GOT3 (cell line): ENCODE measurements at regions not wholly inside any gene's neighbourhood (a gene's known extent, or its start where the extent isn't known, plus 50 kb on each side); places are given as distances from the start of the nearest gene placed in this dataset.
"Not testable (repeated sequence)": the region's sequence is repeated elsewhere in the genome, so short reads cannot be mapped to it uniquely, and the experiment has no call there.

Experiments used
- DNase-seq: peaks from one replicate; lab custom pipeline; 2025; ENCODE audit warnings: mixed read lengths; lab: John Stamatoyannopoulos, UW

DNA sequence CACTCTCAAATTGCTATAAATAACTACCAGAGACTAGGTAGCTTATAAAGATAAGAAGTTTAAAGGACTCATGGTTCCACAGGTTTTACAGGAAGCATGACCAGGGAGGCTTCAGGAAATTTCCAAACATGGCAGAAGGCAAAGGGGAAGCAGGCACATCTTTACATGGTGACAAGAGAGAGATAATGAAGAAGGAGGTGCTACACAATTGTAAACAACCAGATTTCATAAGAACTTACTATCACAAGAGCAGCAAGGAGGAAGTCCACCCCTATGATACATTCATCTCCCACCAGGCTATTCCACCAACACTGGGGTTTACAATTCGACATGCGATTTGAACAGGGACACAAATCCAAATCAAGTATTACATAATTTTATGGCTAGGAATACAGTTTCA, 257.7 kb downstream of the BTG1 start:
- DNase-seq: no peak

DNA sequence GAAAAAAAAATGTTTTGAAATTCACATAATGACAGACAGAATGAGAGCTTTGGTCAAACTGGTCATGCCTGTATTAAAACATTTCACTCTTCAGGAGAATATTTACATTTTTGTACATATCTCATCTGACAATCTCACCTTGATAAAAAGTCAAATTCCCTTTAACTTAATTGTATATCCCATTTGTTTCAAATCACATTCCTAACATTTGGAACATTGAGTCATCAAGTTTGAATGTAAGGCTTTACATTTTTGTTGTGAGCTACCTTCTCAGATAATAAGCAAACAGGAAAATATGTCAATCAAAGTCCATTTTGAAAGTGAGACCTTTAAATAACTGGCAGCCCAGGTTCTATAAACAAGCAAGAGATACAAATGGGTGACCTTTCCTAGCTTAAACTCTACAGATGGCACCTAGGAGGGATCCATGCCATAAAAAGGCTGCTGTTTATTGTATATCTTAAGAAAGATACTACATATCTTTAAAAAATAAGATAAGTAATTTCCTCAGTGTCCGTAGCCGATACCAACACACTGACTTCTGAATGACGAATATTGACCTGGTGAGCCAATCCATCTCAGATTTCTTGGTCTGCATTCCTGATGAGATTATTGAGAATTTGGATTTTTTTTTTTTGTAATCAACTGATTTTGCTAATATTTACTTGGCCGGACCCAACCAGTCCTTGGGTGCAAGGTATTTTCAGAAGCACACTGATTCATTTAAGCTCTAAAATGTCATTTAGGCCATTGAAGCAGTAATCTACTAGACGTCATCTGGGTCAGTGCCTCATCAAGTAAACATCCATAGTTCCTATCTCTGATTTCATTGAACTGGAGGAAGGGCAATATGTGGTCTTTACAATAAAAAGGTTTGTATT, 259.6 kb downstream of the BTG1 start:
- no peak for DNase-seq

DNA sequence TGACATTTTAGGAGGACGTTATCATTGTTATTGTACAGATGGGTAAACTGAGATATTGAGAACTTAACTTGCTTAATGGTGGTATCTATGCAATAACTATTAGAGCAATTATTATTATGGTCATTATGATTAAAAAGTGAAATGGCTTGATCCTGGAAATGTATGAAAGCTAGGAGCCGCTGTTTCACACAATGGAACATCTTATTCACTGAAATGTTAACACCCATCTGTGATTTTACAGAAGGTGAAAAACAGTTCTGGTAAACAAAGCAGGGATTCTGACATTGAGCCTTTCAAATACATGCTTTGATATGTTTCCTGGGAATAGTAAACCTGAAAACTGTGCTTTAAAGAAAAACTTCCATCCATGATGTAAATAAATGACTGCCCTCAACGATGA, 261.4 kb downstream of the BTG1 start:
- no peak for DNase-seq

DNA sequence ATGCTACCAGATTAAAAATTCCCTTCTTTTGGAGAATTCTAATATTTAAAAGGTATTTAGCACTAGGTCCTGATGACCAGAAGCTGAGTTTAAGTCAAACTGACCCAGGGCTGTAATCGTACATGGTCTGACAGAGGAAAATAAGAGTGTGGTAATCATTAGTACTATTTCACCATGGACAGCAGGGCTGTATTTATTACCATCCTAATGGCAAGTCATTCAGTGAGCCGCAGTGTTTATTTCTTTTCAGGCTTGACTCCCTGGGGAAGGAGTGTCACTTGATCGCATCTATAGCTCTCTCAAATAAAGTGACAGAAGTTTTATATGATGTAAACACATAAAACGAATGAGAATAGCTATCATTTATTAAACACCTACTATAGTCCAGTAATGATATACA, 261.8 kb downstream of the BTG1 start:
- no peak for DNase-seq

DNA sequence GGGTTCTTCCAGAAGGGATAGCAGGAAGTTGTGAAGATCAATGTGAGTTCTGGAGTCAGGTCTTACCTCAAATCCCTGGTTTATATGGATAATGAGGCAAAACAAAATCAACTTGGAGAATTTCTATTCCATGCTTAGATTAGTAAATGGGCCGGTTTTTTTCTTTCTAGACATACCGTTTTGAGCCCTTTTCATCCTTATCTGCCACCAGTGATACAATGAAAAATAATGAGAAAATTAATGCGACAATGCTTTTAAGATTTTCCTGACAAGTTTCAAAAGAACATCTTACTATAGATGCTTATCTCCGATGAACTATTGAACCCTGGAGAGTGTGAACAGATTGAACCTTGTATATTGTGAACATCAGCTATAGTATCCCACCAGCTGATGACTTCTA, 262.7 kb downstream of the BTG1 start:
- DNase-seq: no peak

DNA sequence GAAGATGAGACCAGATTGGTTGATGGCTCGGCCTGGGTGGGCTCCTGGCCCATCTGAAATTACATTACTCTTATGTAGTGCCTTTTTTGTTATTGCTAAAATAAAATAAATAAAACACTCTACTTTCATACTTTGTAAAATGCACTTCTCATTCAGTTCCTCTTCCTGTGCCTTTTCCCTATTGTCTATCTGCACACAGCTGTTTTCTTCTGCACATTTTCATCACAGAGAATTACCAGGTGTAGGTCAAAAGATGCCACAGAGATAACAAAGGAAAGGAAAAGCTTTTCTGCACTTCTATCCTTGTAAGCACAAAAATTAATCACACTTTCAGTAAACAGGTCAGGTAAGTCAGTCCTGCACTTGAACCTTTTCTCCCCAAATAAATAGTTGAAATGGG, 265.1 kb downstream of the BTG1 start:
- no peak for DNase-seq

DNA sequence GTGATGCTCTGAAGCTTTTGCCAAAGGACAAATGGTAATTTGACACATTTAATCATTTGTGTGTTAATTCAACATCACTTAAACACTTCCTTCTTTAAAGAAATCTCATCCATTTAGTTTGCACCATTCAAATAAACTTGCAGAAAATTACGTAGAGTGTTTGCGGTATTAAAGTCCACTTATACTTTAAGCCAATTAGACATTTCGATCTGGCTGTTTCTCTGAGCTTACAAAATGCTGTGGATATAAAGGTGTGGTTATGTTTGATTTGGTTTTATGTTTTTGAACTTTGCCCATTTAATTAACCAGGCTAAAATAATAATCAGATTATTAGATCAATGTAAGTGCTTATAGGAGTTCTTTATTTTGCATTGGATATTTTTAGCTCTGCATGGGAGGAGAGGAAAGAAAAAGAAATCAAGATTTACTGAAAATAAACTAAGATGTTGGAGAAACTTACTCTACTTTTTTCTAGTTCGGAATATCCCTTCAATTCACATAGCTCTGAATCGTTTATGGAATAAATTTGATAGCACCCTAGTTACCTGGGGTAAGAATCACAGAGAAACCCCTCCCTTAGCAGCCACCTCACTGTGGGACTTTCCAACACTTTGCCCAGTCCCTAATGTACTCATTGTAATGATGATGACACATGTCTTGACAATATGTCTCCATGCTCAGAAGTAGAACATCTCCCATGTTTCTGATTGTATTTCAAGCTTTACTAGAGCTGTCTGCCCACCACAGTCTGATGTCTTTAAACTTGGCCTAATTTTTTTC, 268.0 kb downstream of the BTG1 start:
- DNase-seq: no peak

DNA sequence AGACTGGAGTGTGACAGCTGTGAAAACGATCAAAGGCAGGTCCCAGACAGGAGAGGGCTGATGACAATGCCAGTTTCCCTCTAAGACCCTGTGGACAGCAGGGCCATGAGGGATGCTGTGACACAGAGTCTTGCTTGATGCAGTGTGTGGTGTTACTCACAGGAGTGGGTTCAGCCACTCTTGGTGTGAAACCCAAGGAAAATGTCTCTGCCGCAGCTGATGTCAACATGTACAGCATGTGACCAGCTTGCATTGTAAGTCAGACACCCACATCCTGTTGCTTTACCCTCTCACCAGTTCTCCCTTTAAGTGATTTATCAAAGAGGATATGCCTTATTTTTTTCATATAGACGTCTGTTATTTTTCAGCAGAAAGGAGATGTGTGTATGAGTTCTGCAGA, 268.6 kb downstream of the BTG1 start:
- DNase-seq: no peak

DNA sequence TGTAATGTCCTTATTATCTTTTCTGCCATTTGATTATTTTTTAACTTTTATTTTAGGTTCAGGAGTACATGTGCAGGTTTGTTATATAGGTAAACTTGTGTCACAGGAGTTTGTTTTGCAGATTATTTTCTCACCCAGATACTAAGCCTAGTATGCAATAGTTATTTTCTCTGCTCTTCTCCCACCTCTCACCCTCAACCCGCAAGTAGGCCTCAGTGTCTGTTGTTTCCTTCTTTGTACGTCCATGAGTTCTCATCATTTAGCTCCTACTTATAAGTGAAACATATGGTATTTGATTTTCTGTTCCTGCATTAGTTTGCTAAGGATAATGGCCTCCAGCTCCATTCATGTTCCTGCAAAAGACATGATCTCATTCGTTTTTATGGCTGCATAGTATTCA, 270.0 kb downstream of the BTG1 start:
- not testable (repeated sequence) for DNase-seq

DNA sequence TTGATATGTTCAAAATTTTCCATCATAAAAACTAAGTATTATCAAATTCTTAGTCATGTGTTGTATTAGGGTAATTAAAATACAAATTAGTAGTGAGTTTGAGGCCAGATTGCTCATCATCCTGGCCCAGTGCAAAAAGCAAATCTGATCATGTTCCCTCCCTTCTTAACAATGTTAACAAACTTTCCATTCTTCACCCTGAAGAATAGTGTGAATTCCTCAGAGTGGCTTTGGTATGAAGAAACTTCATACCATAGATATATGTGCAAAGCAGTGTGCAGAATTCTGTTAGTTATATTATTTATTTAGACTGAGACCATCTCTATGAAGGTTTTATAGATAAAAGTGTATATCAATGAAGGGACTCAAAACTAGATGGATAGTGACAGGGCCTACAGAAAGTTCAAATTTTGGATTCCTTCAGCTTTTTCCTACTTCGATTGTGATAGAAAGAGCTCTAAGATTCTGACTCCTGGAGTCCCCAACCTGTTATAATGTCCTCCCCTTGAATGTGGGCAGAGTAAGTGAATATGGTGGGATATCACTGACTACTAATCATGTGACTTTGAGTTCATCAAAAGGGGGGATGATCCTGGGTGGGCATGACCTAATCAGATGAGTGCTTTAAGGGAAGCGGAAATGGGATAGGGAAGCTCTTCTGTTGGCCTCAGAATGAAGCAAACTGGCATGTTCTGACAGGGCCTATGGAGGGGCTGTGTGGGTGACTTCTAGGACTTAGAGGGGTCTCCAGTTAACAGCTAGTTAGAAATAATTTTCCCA, 271.4 kb downstream of the BTG1 start:
- DNase-seq: no peak

DNA sequence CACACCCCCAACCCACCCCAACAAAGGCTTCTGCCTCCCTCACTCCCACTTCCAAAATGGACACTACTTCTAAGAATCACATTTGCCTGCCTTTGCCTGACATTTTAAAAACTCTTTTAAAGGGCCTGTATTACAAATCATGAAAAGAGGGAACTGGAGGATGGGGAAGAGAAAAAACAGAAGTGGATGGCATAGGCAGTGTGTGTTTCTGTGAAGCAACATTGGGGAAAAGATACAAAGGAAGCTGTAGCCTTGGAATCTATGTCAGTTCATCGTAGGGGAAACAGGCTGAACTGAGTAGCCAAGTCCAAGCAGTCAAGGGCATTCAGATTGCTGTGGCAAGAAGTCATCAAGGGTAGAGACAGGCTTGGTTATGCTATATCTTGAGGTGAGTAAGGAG, 273.9 kb downstream of the BTG1 start:
- DNase-seq: no peak

DNA sequence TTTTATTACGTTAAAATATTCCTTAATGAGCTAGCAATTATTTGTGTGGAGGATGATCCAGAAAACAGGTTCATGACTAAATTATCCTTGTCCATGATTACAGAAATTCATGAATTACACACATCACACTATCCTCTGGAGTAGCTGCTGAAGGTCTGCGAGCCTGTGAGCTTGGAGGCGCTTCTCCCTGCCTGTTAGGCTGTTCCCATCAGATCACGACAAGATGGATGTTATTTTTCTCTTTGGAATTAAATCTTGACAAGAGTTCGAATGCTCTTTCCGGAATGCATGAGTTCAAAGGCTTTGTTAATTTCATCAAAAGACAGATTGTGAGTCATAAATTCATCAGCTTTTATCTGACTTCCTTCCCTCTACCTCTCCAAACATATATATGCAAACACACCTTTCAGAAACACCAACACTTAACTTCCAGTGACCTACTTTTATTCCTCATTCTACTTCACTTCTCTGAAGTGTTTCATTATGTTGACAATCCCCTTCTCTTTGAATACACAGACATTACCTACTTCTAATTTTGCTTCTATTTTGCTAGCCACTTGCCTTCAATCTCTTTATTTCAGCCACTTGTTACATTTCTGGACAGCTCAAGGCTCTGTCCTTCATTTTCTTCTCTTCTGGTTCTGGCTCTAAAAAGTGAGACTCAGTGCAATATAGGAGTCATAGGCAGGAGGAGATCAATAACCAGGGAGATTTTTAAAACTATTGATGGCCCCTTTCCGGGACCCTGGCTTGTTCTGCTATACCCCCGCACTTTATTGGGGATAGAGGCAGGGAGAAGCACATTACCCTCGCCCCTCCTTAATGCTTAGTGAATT, 274.6 kb downstream of the BTG1 start:
- DNase-seq: no peak

DNA sequence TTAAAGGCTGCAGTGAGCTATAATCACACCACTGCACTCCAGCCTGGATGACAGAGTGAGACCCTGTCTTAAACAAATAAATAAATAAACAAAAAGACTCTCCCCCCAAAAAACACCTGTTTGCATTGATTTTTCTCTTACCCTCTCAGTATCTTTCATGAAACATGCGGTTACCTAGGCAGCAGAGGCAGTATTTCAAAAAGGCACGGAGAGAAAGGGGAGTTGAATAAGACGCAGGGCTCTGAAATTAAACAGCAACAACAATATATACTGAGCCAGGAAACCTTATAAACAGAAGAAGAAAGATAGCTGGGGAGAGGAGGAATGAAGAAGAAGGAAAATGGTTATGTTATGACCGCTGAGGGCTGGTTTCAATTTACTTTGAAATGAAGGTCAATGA, 277.6 kb downstream of the BTG1 start:
- DNase-seq: no peak

DNA sequence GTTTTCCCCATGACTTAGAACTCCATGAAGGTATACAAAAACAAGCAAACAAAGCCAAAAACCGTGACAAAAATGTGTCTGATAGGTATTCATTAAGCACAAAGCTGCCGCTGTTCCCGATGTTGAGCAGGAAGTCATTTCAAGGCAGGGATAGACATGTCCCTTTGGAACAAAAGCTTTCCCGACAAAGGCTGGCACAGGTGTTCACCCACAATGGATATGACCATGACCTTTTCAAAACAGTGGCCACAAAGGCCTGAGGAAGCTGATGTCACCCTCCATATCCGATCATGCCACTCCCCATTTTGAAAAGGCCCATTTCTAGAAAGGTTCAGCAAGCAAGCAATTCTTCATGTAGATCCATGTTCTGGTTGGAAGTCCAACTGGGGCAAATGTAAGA, 279.1 kb downstream of the BTG1 start:
- no peak for DNase-seq

DNA sequence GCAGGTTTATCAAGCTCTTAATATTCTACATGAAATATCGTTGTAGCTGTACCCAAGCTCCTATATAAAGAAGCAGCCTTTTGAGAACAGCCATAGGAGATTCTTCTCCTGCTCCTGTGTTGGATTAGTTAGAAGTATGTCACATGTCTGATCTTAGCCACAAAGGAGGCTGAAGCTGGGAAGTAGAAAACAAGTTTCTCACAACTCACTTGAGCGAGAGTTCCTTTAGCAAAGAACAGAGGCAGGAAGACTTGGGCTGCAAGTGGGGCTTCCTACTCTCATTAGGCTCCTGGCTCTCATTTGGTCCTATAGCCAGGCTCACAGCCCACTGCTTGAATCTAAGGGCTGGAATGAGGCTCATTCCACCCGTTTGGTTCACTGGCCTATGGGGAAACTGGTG, 281.9 kb downstream of the BTG1 start:
- DNase-seq: no peak

DNA sequence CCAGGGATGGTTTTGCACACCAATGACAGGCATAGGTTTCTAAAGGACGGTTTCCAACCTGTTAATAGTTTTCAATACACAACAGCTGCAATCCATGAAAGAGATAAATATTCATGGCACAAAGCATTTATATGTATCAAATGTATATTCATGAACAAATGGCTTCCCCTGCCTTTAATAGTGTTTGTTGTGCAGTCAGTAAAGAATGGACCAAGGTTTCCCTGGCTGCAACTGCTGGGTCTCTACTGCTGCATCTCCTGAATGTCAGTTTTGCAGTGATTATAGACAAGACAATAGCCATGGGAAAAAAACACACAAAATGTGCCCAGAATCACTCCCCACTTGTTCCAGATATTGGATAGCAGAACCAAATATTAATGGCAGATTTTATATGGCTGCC, 284.1 kb downstream of the BTG1 start:
- DNase-seq: no peak

DNA sequence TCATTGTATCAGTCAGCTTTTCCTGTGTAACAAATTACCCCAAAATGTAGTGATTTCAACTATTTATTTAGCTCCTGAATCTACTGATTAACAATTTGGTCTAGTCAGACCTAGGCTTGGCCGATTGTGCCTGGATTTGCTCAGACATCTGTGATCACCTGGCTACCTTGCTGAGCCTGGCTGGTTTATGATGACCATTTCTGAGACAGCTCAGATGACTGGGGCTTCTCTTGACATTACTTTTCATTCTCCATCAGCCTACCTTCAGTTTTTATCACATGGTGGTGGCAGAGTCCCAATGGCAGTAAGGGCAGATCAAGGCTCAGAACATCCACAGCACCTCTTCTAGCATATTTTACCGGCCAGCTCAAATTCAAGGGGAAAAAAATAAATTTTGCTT, 286.3 kb downstream of the BTG1 start:
- no peak for DNase-seq

DNA sequence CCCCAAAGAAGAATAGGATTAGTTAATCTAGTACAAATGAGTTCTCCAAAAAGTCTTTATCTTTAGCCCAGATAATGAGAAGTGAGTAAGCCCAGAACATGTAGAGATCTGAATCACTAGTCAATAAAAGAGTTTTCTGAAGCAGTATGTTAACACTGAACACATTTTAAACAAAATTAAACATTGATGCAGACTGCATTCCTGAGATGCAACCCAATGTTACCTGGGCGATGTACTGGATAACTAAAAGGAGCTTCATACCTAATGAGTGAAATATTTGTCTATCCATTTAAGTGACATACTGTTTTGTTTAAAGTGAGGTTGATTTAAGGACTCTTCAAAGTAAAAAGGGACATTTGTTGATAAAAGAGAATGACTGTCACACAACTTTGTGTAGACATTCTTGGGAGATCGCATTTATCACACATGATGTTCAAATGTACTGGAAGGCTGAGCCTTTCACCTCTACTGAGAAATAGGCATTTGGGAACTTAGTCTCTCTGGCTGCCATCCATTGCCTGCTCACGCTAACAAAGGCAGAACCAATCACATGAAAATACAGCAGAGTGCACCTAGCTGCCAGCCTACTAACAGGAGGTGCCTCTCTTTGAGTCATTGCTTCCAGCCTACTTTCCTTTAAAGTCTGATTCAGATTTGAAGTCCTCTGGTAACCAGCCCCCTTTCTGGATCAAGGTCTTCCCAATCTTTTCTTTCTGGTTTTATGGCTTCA, 287.7 kb downstream of the BTG1 start:
- no peak for DNase-seq

DNA sequence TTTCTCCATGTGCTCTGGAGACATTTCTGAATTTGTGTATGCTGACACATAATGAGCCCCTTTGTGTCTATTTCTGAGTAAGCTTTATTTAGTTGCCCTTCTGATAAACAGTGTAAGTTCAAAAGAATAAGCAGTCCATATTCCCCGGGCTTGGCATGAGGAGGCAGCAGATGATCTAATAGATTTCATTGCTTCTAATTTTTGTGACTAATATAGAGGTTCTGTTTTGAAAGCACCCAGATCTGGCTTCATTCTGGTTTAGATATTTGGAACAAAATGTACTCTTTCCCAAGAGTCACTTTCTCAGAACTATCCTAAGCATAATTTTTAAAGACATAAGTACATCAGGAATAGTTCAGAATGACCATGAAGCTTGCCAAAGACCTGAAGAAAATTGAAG, 290.9 kb downstream of the BTG1 start:
- no peak for DNase-seq

DNA sequence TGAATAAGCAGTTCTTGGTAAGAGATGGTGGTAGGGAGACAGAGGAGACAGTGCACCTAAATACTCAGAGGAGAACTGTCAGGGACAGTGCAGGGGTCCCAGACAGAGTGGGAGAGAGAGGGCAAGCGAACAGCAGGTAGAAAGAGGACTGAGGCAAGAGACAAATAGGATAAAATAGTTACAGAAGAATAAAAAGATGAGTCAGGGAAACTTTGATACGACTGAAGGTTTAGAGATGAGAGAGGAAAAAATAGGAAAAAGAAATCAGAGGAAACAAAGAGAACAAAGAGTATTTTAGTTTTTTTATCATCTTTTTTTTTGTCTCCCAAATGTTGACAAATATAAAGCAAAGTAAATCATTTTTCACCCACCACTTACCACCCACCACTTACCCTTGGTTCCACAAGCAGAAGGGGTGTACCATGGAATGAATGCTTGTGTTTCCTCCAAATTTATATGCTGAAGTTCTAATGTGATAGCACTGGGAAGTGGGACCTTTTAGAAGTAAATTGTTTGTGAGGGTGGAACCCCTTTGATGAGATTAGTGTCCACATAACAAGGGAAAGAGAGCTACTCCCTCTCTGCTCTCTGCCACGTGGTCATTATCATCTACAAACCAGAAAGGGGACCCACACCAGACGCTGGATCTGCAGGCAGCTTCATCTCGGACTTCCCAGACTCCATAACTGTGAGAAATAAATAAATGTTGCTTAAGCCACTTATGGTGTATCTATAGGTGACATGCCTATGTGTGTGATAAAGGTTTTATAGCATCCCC, 292.1 kb downstream of the BTG1 start:
- no peak for DNase-seq
